GM21367 (cell line): ENCODE measurements at regions not wholly inside any gene's neighbourhood (a gene's known extent, or its start where the extent isn't known, plus 50 kb on each side); places are given as distances from the start of the nearest gene placed in this dataset.
"Not testable (repeated sequence)": the region's sequence is repeated elsewhere in the genome, so short reads cannot be mapped to it uniquely, and the experiment has no call there.

Experiments used
- ATAC-seq: cut with Tn5 transposase; IDR thresholded peaks from one replicate; pipeline ENCODE4 v1.9.1; 2021; ENCODE audit not compliant: unreplicated experiment

- ATAC-seq, result no peak
Observed at GRCh38 chr2:220783671-220784070, 788.4 kb downstream of the EPHA4 start.

GRCh38 chr2:220785178-220785577 is 786.9 kb downstream of the EPHA4 start:
- ATAC-seq, result no peak

GRCh38 chr2:220786216-220786615 is 785.9 kb downstream of the EPHA4 start:
- no peak for ATAC-seq

GRCh38 chr2:220787251-220787650 is 784.9 kb downstream of the EPHA4 start:
- no peak for ATAC-seq

GRCh38 chr2:220789961-220790360 is 782.1 kb downstream of the EPHA4 start:
- ATAC-seq, result no peak

- ATAC-seq, result no peak
Observed at GRCh38 chr2:220795705-220796104, 776.4 kb downstream of the EPHA4 start.

- ATAC-seq, result no peak
Observed at GRCh38 chr2:220811115-220811514, 761.0 kb downstream of the EPHA4 start.

GRCh38 chr2:220811952-220812570 is 760.0 kb downstream of the EPHA4 start:
- no peak for ATAC-seq

- no peak for ATAC-seq
Observed at GRCh38 chr2:220814441-220814840, 757.7 kb downstream of the EPHA4 start.

GRCh38 chr2:220815698-220816097 is 756.4 kb downstream of the EPHA4 start:
- ATAC-seq, result no peak

- no peak for ATAC-seq
Observed at GRCh38 chr2:220821683-220822082, 750.4 kb downstream of the EPHA4 start.

GRCh38 chr2:220823590-220823989 is 748.5 kb downstream of the EPHA4 start:
- not testable (repeated sequence) for ATAC-seq

- ATAC-seq, result no peak
Observed at GRCh38 chr2:220833446-220833845, 738.7 kb downstream of the EPHA4 start.

- no peak for ATAC-seq
Observed at GRCh38 chr2:220835583-220835982, 736.5 kb downstream of the EPHA4 start.

GRCh38 chr2:220837226-220837625 is 734.9 kb downstream of the EPHA4 start:
- ATAC-seq, result no peak

GRCh38 chr2:220842901-220843665 is 729.0 kb downstream of the EPHA4 start:
- no peak for ATAC-seq

GRCh38 chr2:220845766-220846273 is 726.3 kb downstream of the EPHA4 start:
- no peak for ATAC-seq

GRCh38 chr2:220847006-220847405 is 725.1 kb downstream of the EPHA4 start:
- ATAC-seq, result no peak

GRCh38 chr2:220847589-220847988 is 724.5 kb downstream of the EPHA4 start:
- no peak for ATAC-seq

GRCh38 chr2:220849433-220849832 is 722.7 kb downstream of the EPHA4 start:
- no peak for ATAC-seq

GRCh38 chr2:220850116-220850515 is 722.0 kb downstream of the EPHA4 start:
- no peak for ATAC-seq

- no peak for ATAC-seq
Observed at GRCh38 chr2:220855296-220855695, 716.8 kb downstream of the EPHA4 start.
